Ovary (tissue), 3 donors: ENCODE measurements at regions not wholly inside any gene's neighbourhood (a gene's known extent, or its start where the extent isn't known, plus 50 kb on each side); places are given as distances from the start of the nearest gene placed in this dataset.

Source experiments
- EP300 ChIP-seq: sonication (generic); formaldehyde crosslinking; IDR thresholded peaks from one replicate; pipeline ENCODE4 v1.6.1; 2017; ENCODE audit warnings: antibody characterized with exemption
- POLR2A ChIP-seq: fragments of 450-650 bp; IDR thresholded peaks from one replicate; pipeline ENCODE4 v1.6.1; 2017; ENCODE audit warnings: antibody characterized with exemption, mild to moderate bottlenecking, moderate library complexity
- TF ChIP-seq, protein P1 (sequence below), 3 donors: fragments of 450-650 bp in 2 of 3; fragments of 200-600 bp in 1 of 3; IDR thresholded peaks; one replicate each; pipeline versions ENCODE4 v1.5.1 to v1.8.0; 2016 to 2022; ENCODE audit warnings: antibody characterized with exemption in 3 of 3, mild to moderate bottlenecking in 1 of 3
- donor health status: DM: no; HTN: no; CAD: no.

DNA sequence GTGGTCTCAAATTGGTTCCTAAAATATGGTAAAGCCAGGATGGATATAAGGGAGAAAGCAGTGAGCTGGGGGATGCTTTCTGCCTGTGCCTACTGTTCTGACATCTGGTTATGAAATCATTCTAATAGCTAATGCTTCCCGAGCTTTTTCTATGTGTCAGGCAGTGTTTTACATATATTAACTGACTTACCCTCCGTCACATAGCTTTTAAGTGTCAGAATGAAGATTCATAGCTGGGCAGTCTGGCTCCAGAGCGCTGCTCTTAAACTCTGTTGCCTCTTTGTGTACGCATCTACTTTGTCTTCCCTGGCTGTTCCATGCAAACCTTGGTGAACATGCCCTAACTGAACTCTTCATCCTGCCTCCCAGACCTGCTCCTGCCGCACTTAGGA is 195.7 kb downstream of the LPIN1 start:
- TF ChIP-seq POLR2A (no peak), EP300 (no peak)
- TF ChIP-seq, protein P1, sequence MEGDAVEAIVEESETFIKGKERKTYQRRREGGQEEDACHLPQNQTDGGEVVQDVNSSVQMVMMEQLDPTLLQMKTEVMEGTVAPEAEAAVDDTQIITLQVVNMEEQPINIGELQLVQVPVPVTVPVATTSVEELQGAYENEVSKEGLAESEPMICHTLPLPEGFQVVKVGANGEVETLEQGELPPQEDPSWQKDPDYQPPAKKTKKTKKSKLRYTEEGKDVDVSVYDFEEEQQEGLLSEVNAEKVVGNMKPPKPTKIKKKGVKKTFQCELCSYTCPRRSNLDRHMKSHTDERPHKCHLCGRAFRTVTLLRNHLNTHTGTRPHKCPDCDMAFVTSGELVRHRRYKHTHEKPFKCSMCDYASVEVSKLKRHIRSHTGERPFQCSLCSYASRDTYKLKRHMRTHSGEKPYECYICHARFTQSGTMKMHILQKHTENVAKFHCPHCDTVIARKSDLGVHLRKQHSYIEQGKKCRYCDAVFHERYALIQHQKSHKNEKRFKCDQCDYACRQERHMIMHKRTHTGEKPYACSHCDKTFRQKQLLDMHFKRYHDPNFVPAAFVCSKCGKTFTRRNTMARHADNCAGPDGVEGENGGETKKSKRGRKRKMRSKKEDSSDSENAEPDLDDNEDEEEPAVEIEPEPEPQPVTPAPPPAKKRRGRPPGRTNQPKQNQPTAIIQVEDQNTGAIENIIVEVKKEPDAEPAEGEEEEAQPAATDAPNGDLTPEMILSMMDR (IDR thresholded peaks at IDR 0.05) = no peak
